GM12892 (cell line): ENCODE measurements at regions not wholly inside any gene's neighbourhood (a gene's known extent, or its start where the extent isn't known, plus 50 kb on each side); places are given as distances from the start of the nearest gene placed in this dataset.

Experiments
- POLR2A ChIP-seq: IDR thresholded peaks from 2 replicates; pipeline ENCODE4 v1.6.1; 2011; ENCODE audit warnings: low read depth, low read length, control low read depth
- POLR2AphosphoS5 ChIP-seq: IDR thresholded peaks from 2 replicates; pipeline ENCODE4 v1.6.1; 2011; ENCODE audit warnings: low read depth, low read length, control low read depth
- TAF1 ChIP-seq: IDR thresholded peaks from 2 replicates; pipeline ENCODE4 v1.6.1; 2011; ENCODE audit warnings: low read depth, mild to moderate bottlenecking, control low read depth, low read length, borderline replicate concordance

DNA sequence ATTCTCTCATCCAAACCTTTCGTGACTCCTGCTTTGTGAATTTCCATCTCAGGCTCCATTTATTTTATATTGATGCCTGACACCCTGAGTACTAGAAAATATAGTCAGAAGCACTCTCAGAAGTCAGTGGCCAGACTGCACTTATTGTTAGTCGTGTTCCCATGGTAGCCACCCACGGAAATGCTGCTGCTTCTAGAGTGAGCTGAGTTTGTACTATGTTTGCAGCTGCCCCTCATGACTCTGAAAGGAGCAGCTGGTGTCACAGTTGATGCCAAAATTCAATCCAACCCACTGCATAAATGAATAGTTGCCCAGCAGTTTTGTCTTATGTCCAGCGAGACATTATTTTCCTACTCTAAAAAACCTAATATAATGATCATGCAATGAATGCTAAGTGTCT is 265.2 kb upstream of the SPHKAP start:
- no peak for TF ChIP-seq POLR2AphosphoS5
- TF ChIP-seq POLR2A: no peak
- TF ChIP-seq TAF1: no peak
